GM12872 (cell line): ENCODE measurements at regions not wholly inside any gene's neighbourhood (a gene's known extent, or its start where the extent isn't known, plus 50 kb on each side); places are given as distances from the start of the nearest gene placed in this dataset.

ENCODE experiments used
- CTCF ChIP-seq: IDR thresholded peaks from 3 replicates; pipeline ENCODE4 v1.5.1; 2011; ENCODE audit warnings: low read depth, mild to moderate bottlenecking, low read length, moderate library complexity; ENCODE audit not compliant: insufficient read depth

- no peak for TF ChIP-seq CTCF
Measured at GRCh38 chr20:39280875-39281274, 318.7 kb downstream of the DHX35 start.

- no peak for TF ChIP-seq CTCF
Measured at GRCh38 chr20:39278230-39278788, 316.2 kb downstream of the DHX35 start.

GRCh38 chr20:39277185-39277584, 315.0 kb downstream of the DHX35 start:
- no peak for TF ChIP-seq CTCF

- no peak for TF ChIP-seq CTCF
Measured at GRCh38 chr20:39270837-39271604, 308.9 kb downstream of the DHX35 start.

- no peak for TF ChIP-seq CTCF
Measured at GRCh38 chr20:39269493-39270217, 307.5 kb downstream of the DHX35 start.

GRCh38 chr20:39268981-39269461, 306.9 kb downstream of the DHX35 start:
- peak; percentile 95 for TF ChIP-seq CTCF

- no peak for TF ChIP-seq CTCF
Measured at GRCh38 chr20:39268491-39268951, 306.4 kb downstream of the DHX35 start.
